ENCODE measurements at regions not wholly inside any gene's neighbourhood (a gene's known extent, or its start where the extent isn't known, plus 50 kb on each side); places are given as distances from the start of the nearest gene placed in this dataset.

- FAIRE-seq, result no peak
- intact Hi-C loops (cut with micrococcal nuclease), result no loop called here
- H3K4me1 ChIP-seq (ENCODE audit: control insufficient read depth, extremely low read depth, insufficient read depth, low read length), result peaks cover 24% of the 10 kb centered on the region
Observed at GRCh38 chr5:8826508-8826907, 719.4 kb downstream of the SEMA5A start.

More at GRCh38 chr5:8826508-8826907, 719.4 kb downstream of the SEMA5A start:
- Histone ChIP-seq H3K9ac (replicated peaks; ENCODE audit: extremely low read depth, insufficient read depth, low read length) (no peak overlapping the region), H4K20me1 (replicated peaks; ENCODE audit: control insufficient read depth, extremely low read depth, insufficient read depth, low read length) (no peaks in the 10 kb centered on the region), H3K27ac (ENCODE audit: insufficient read depth, low read depth, low read length) (no peak overlapping the region), H3K36me3 (ENCODE audit: control insufficient read depth in 2 of 2, extremely low read depth in 1 of 2, insufficient read depth in 2 of 2, low read length in 2 of 2) (no peaks in the 10 kb centered on the region), H2AFZ (ENCODE audit: low read depth, low read length) (peak overlapping the region; percentile 90), H3K9me3 (replicated peaks; ENCODE audit: control insufficient read depth, insufficient read depth, low read length) (no peaks in the 10 kb centered on the region), H3K79me2 (ENCODE audit: control insufficient read depth, insufficient read depth, low read length) (no peaks in the 10 kb centered on the region), H3K4me3 (replicated peaks in 1 of 3; ENCODE audit: insufficient read depth in 1 of 3, low read depth in 1 of 3, low read length in 3 of 3) (no peak overlapping the region), H3K27me3 (ENCODE audit: control insufficient read depth in 2 of 2, insufficient read depth in 2 of 2, low read length in 2 of 2) (no peaks in the 10 kb centered on the region), H3K4me2 (ENCODE audit: insufficient read depth, low read length) (no peak overlapping the region), H3K9me1 (replicated peaks; ENCODE audit: control insufficient read depth, extremely low read depth, insufficient read depth, low read length) (no peaks in the 10 kb centered on the region)
- ChIA-PET CTCF (no interaction called here), POLR2A (no interaction called here)
- dilution Hi-C loops (cut with MboI; ENCODE audit: extremely low pct_ligation_motif_present, low sequenced_read_pairs), result no loop called here
- DNase-seq (ENCODE audit: low read depth, low spot score), result no peak
- TF ChIP-seq, protein P1, sequence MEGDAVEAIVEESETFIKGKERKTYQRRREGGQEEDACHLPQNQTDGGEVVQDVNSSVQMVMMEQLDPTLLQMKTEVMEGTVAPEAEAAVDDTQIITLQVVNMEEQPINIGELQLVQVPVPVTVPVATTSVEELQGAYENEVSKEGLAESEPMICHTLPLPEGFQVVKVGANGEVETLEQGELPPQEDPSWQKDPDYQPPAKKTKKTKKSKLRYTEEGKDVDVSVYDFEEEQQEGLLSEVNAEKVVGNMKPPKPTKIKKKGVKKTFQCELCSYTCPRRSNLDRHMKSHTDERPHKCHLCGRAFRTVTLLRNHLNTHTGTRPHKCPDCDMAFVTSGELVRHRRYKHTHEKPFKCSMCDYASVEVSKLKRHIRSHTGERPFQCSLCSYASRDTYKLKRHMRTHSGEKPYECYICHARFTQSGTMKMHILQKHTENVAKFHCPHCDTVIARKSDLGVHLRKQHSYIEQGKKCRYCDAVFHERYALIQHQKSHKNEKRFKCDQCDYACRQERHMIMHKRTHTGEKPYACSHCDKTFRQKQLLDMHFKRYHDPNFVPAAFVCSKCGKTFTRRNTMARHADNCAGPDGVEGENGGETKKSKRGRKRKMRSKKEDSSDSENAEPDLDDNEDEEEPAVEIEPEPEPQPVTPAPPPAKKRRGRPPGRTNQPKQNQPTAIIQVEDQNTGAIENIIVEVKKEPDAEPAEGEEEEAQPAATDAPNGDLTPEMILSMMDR (IDR thresholded peaks at IDR 0.05; ENCODE audit: extremely low read depth in 1 of 2, insufficient read depth in 1 of 2, low read depth in 1 of 2, low read length in 2 of 2), result no peak
- no peak for TF ChIP-seq POLR2A (IDR thresholded peaks at IDR 0.05; ENCODE audit: low read depth, low read length)
- no peak for TF ChIP-seq EZH2 (IDR thresholded peaks at IDR 0.05; ENCODE audit: borderline replicate concordance, low read depth, low read length, severe bottlenecking)
- no peak for TF ChIP-seq JUN (IDR thresholded peaks at IDR 0.05; ENCODE audit: borderline replicate concordance, insufficient read depth, insufficient read length, low read depth)
- no peak for TF ChIP-seq POLR2AphosphoS5 (IDR thresholded peaks at IDR 0.05; ENCODE audit: insufficient read depth, low read depth, low read length)
- no peak for TF ChIP-seq MYC (IDR thresholded peaks at IDR 0.05; ENCODE audit: low read depth, low read length)
- no peak for TF ChIP-seq GATA2 (IDR thresholded peaks at IDR 0.05; ENCODE audit: insufficient read depth, insufficient read length, low read depth, low read length)
- TF ChIP-seq FOS (IDR thresholded peaks at IDR 0.05; ENCODE audit: borderline replicate concordance, insufficient read depth, low read length), result no peak
- TF ChIP-seq, protein P2, sequence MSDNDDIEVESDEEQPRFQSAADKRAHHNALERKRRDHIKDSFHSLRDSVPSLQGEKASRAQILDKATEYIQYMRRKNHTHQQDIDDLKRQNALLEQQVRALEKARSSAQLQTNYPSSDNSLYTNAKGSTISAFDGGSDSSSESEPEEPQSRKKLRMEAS (IDR thresholded peaks at IDR 0.05; ENCODE audit: insufficient read depth, insufficient read length), result no peak
- BruUV-seq (replicated peaks), result no TSS peak

Measured in endothelial cell of umbilical vein (primary cell).